ENCODE measurements at regions not wholly inside any gene's neighbourhood (a gene's known extent, or its start where the extent isn't known, plus 50 kb on each side); places are given as distances from the start of the nearest gene placed in this dataset.

GRCh38 chr2:6683516-6683915 lies 182.2 kb downstream of the CMPK2 start:
- Histone ChIP-seq H3K27ac (no peak overlapping the region), H3K27me3 (no peaks in the 10 kb centered on the region), H3K36me3 (no peaks in the 10 kb centered on the region), H3K4me1 (no peaks in the 10 kb centered on the region), H3K4me3 (no peak overlapping the region), H3K9me3 (peaks cover 11% of the 10 kb centered on the region)
- TF ChIP-seq CTCF (IDR thresholded peaks at IDR 0.05) (no peak), POLR2AphosphoS5 (IDR thresholded peaks at IDR 0.05) (no peak), POLR2A (IDR thresholded peaks at IDR 0.05) (no peak)
- no peak for DNase-seq (ENCODE audit: low spot score in 2 of 2)
- 16% methylated on average over 3 of the region's 3 CpGs for WGBS

- 100% methylated on average over 1 of the region's 1 CpG for WGBS
- Histone ChIP-seq H3K36me3 (no peaks in the 10 kb centered on the region), H3K4me1 (no peaks in the 10 kb centered on the region), H3K9me3 (peaks cover 11% of the 10 kb centered on the region), H3K27ac (no peak overlapping the region), H3K27me3 (no peaks in the 10 kb centered on the region), H3K4me3 (no peak overlapping the region)
- no peak for TF ChIP-seq POLR2AphosphoS5 (IDR thresholded peaks at IDR 0.05)
- TF ChIP-seq POLR2A (IDR thresholded peaks at IDR 0.05): no peak
- no peak for TF ChIP-seq EP300 (IDR thresholded peaks at IDR 0.05)
- no peak for TF ChIP-seq CTCF (IDR thresholded peaks at IDR 0.05)
- no peak for DNase-seq (ENCODE audit: low spot score in 2 of 2)
These were observed 180.3 kb downstream of the CMPK2 start for GRCh38 chr2:6685447-6685846.

GRCh38 chr2:6692056-6692455 lies 173.7 kb downstream of the CMPK2 start:
- Histone ChIP-seq H3K27me3 (no peaks in the 10 kb centered on the region), H3K27ac (no peak overlapping the region), H3K4me1 (no peaks in the 10 kb centered on the region), H3K36me3 (no peaks in the 10 kb centered on the region), H3K9me3 (peaks cover 2% of the 10 kb centered on the region), H3K4me3 (no peak overlapping the region)
- no peak for DNase-seq (ENCODE audit: low spot score in 2 of 2)
- WGBS: 42% methylated on average over 5 of the region's 5 CpGs
- TF ChIP-seq EP300 (IDR thresholded peaks at IDR 0.05) (no peak), POLR2A (IDR thresholded peaks at IDR 0.05) (no peak), POLR2AphosphoS5 (IDR thresholded peaks at IDR 0.05) (no peak), CTCF (IDR thresholded peaks at IDR 0.05) (no peak)

- no peaks in the 10 kb centered on the region for H3K9me3 ChIP-seq
- 91% methylated on average over 1 of the region's 1 CpG for WGBS
- H3K27ac ChIP-seq: no peak overlapping the region
- DNase-seq (ENCODE audit: low spot score in 2 of 2): no peak
- H3K4me3 ChIP-seq: no peak overlapping the region
- H3K27me3 ChIP-seq: no peaks in the 10 kb centered on the region
- no peaks in the 10 kb centered on the region for H3K36me3 ChIP-seq
- TF ChIP-seq POLR2AphosphoS5 (IDR thresholded peaks at IDR 0.05): no peak
- no peak for TF ChIP-seq POLR2A (IDR thresholded peaks at IDR 0.05)
- no peak for TF ChIP-seq EP300 (IDR thresholded peaks at IDR 0.05)
- no peak for TF ChIP-seq CTCF (IDR thresholded peaks at IDR 0.05)
- H3K4me1 ChIP-seq: no peaks in the 10 kb centered on the region
These were observed 172.9 kb downstream of the CMPK2 start for GRCh38 chr2:6692819-6693218.

- no peaks in the 10 kb centered on the region for H3K27me3 ChIP-seq
- H3K4me3 ChIP-seq: no peak overlapping the region
- 46% methylated on average over 6 of the region's 6 CpGs for WGBS
- DNase-seq (ENCODE audit: low spot score in 2 of 2): no peak
- no peak overlapping the region for H3K27ac ChIP-seq
- H3K4me1 ChIP-seq: no peaks in the 10 kb centered on the region
- no peaks in the 10 kb centered on the region for H3K36me3 ChIP-seq
- H3K9me3 ChIP-seq: no peaks in the 10 kb centered on the region
- no peak for TF ChIP-seq CTCF (IDR thresholded peaks at IDR 0.05)
- TF ChIP-seq POLR2A (IDR thresholded peaks at IDR 0.05): no peak
- no peak for TF ChIP-seq EP300 (IDR thresholded peaks at IDR 0.05)
- no peak for TF ChIP-seq POLR2AphosphoS5 (IDR thresholded peaks at IDR 0.05)
These were observed 171.2 kb downstream of the CMPK2 start for GRCh38 chr2:6694555-6694954.
